SK-N-SH treated with all-trans-retinoic acid at 6 μM for 48 hours (cell line): ENCODE measurements at regions not wholly inside any gene's neighbourhood (a gene's known extent, or its start where the extent isn't known, plus 50 kb on each side); places are given as distances from the start of the nearest gene placed in this dataset.

Experiments
- ARNTL ChIP-seq: fragments of 450-650 bp; formaldehyde crosslinking; IDR thresholded peaks from 2 replicates; pipeline ENCODE4 v1.5.0; 2020; ENCODE audit warnings: low read depth, mild to moderate bottlenecking, moderate library complexity, borderline replicate concordance
- BACH2 ChIP-seq: fragments of 250-450 bp; sonication (Bioruptor Pico); IDR thresholded peaks from 2 replicates; pipeline ENCODE4 v1.9.0; 2021; ENCODE audit warnings: mild to moderate bottlenecking, borderline replicate concordance
- CREB5 ChIP-seq: fragments of 250-450 bp; sonication (Bioruptor Pico); IDR thresholded peaks from 2 replicates; pipeline ENCODE4 v1.5.1; 2020; ENCODE audit warnings: low read depth, mild to moderate bottlenecking, moderate library complexity
- CSDC2 ChIP-seq: fragments of 250-450 bp; sonication (Bioruptor Pico); IDR thresholded peaks from 2 replicates; pipeline ENCODE4 v1.5.0; 2020; ENCODE audit warnings: mild to moderate bottlenecking, moderate library complexity
- ESRRG ChIP-seq: fragments of 250-450 bp; sonication (Bioruptor Pico); IDR thresholded peaks from 2 replicates; pipeline ENCODE4 v1.6.1; 2021; ENCODE audit warnings: mild to moderate bottlenecking
- PATZ1 ChIP-seq: fragments of 250-450 bp; sonication (Bioruptor Pico); IDR thresholded peaks from 2 replicates; pipeline ENCODE4 v1.8.0; 2020; ENCODE audit warnings: mild to moderate bottlenecking, moderate library complexity, borderline replicate concordance
- RARB ChIP-seq: fragments of 250-450 bp; sonication (Bioruptor Pico); IDR thresholded peaks from 2 replicates; pipeline ENCODE4 v1.8.0; 2021; ENCODE audit warnings: mild to moderate bottlenecking, moderate library complexity
- TCF4 ChIP-seq: fragments of 250-450 bp; sonication (Bioruptor Pico); IDR thresholded peaks from 2 replicates; pipeline ENCODE4 v1.8.0; 2021; ENCODE audit warnings: mild to moderate bottlenecking, moderate library complexity, borderline replicate concordance
- TSHZ2 ChIP-seq: fragments of 250-450 bp; sonication (Bioruptor Pico); IDR thresholded peaks from 2 replicates; pipeline ENCODE4 v1.5.0; 2020; ENCODE audit warnings: mild to moderate bottlenecking, moderate library complexity
- ZFP30 ChIP-seq: fragments of 450-650 bp; formaldehyde crosslinking; IDR thresholded peaks from 2 replicates; pipeline ENCODE4 v1.5.0; 2022; ENCODE audit warnings: mild to moderate bottlenecking, moderate library complexity

- no peak for TF ChIP-seq ARNTL (CRISPR knock-in tag)
- TF ChIP-seq TCF4 (CRISPR knock-in tag) = no peak
- TF ChIP-seq CSDC2 (CRISPR knock-in tag) = no peak
- no peak for TF ChIP-seq CREB5
- no peak for TF ChIP-seq ZFP30 (CRISPR knock-in tag)
- TF ChIP-seq PATZ1 (CRISPR knock-in tag) = no peak
- no peak for TF ChIP-seq BACH2 (CRISPR knock-in tag)
- no peak for TF ChIP-seq RARB (CRISPR knock-in tag)
- no peak for TF ChIP-seq ESRRG (CRISPR knock-in tag)
- no peak for TF ChIP-seq TSHZ2 (CRISPR knock-in tag)
Measured at GRCh38 chr12:47012552-47012951, 66.9 kb upstream of the PCED1B start.
